SHP77 (cell line): ENCODE measurements at regions not wholly inside any gene's neighbourhood (a gene's known extent, or its start where the extent isn't known, plus 50 kb on each side); places are given as distances from the start of the nearest gene placed in this dataset.

ENCODE experiments used
- DNase-seq, 2 experiments: peaks; one replicate each; lab custom pipeline; 2025; lab: John Stamatoyannopoulos, UW

DNA sequence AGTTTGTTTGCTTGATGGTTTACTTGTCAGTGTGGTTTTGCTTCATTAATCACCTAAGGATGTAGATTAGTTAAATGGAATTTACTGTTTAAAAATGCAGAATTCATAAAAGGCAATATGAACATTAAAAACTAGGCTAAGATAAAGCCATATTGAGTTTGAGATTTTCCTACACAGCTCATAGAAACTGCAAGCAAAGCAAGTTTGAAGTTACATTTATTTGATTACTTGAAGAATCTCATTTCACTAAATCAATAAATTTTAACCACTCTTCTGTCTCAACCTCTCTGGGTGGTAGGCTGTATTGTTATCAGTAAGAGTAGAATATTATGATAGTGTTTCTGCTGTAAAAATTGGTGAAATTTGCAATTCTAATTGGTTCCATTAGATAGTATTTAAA lies 1180.7 kb upstream of the SLC10A2 start:
- no peak for DNase-seq

DNA sequence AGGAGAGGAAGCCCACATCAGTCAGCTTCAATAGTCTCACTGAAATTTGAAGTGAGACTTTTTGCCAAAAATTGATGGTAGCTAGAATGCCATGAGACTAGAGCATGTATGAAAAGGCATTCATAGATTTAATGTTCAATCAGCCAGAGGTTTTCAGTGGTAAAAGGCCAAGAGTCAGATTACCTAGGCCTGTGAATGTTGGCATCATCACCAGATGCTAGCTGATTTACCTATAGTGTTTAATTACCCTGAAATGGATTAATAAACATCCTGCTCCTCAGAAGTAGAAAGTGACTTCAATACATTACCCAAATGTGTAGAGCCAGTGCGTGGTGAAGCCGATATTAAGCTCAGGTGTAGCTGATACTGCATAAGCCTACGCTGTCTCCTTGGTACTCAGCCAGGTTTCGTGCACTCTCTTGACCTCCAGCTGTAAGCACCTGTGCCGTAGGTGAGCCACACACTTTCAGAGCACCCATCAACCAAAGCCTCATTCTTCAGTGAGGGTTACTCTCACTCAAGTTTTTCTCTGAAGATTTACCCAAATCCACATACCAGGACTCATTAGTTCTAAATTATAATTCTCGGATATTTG lies 1140.3 kb upstream of the SLC10A2 start:
- no peak for DNase-seq

DNA sequence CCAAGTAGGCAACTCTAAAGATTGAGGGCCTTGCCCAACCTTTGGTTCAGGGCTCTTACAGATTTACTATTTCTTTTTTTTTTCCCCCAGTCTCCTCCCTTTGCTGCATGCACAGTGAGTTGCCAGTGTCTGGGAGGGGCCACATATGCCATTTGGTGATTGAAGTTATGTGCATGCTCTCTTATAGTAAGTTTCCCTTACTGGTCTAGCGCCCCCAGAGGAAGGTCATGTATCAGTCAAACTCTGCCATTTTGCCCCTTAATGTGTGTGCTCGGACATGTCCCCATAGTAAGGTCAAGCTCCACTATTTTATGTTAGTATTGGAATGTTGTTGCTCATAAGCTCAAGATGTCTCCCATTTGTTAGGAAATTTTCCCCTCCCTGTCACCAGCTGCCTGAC lies 1138.0 kb upstream of the SLC10A2 start:
- DNase-seq: no peak

DNA sequence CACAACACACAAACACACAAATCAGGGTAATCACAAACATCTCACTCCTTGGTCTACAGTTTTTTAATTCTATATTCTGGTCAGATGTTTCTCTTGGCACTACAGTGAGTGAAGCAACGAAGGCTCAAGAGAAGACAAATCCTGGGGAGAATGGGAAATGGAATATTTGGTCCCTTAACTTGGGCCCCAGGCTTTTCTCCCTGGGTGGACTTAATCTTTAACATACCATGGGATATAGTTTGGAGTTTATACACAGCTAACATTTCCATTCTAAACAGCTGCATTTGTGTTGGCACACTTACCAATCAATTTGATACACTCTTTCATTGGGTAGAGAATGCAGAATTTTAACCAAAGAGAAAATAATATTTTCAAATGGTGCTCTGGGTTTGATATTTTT lies 1132.6 kb upstream of the SLC10A2 start:
- DNase-seq: no peak

DNA sequence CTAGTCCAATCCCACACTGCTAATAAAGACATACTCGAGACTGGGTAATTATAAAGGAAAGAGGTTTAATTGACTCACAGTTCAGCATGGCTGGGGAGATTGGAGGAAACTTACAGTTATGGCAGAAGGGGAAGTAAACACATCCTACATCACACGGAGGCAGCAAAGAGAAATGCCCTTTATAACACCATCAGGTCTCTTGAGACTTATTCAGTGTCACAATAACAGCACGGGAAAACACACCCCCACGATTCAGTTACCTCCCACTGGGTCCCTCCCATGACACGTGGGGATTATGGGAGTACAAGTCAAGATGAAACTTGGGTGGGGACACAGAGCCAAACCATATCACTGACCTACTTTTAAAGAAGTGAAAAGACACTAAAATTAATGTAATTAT lies 1130.4 kb upstream of the SLC10A2 start:
- no peak for DNase-seq

DNA sequence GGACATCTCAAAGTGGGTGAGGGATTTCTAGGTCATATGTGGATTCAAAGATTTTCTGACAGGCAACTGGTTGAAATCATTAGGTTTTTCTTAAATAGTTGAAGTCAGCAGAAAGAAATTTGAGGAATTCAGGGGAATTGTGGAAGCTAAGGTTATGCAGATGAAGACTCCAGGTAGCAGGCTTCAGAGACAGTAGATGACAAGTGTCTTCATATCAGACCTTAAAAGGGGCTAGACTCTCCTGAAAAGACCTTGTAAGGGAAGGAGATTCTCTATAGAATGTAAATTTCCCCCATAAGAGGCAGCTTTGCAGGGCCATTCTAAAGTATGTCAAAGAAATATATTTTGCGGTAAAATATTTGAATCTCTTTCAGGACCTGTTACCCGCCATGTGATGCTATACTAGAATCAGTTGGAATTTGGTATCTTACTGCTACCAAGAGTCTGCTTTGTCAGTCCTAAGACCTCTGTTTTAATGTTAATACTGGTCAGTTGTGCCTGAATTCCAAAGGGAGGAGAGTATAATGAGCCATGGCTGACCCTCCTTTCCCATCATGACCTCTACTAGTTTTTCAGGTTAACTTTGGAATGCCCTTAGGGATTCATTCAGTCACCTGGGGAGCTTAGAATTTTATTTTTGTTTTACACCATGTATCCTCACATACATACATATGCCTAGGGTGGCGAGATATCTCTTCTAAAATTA lies 1115.5 kb upstream of the SLC10A2 start:
- DNase-seq: no peak

DNA sequence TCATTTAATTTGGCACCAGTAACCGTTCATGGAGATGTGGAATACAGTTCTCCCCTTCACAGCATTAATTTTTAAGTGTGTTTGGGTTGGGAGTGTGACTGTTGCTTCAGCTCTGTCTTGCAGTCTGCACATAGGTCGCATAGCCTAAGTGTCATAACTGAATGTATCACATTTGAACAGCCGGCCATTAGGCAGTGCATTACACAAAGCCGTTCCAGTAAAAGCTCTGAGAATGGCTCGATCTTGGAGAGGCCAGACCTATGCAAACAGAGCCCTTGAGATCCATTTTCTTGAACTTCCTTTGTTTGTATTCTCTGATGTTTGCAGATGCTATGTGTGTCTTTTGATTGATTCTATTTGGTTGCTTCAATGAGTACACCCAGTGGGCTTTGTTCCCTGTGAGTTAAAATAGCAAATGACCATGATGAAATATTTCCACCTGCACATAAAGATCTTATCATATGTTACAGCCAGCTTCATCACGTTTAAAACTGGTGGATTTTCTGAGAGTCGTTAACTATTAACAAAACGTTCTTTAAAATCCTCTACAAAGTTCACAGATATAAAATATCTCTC lies 1104.9 kb upstream of the SLC10A2 start:
- peak; percentile 99 to 100 for DNase-seq

DNA sequence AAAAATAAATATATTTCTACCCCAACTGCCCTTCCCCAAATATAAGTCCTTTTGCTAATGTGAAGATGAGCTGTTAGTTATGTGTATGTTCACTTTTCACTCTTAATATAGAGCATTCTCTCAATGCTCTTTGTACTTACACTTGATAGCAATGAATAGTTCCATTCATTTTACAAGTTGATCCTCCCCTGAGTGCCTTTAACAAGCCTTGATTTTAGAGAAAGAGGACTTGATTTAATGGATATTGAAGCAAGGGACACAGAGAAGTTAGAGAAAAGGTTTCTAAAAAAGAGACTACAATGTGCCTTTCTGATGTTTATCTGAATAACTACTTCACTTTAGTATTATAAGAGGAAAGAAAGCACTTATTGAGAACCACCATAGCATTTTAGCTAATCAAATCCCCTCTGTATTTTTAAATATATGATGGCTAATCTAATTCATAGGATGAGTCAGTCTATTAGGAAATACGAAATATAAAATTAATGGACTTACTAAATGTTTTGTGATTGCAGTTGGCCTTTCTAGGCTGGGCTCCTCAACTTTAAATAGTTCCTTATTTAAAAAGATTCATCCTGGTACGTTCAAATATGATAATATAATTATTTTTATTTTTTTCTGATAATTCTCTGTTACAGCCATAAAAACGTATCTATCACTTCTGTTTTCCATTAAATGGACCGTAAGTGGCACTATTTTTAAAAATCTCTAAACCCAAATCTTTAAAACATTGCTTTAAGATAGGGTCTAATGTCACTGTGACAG lies 1097.8 kb upstream of the SLC10A2 start:
- DNase-seq: no peak

DNA sequence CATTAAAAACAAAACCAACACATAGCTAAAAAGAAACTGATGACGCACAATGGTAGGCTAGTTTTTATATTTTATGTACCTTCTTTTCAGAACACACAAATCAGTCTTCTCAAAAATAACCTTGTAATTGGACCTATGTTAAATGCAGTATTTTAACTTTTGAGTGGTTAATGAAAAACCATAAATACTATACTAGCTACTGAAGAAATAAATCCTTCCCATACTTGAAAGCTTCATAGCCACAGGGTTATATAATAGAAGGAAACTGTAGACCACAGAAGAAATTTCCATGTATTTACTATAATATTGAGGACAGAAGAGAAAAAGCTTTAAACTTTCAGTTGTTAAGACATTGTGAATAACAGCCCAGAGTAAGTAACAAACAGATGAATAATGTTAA lies 1094.3 kb upstream of the SLC10A2 start:
- DNase-seq: no peak

DNA sequence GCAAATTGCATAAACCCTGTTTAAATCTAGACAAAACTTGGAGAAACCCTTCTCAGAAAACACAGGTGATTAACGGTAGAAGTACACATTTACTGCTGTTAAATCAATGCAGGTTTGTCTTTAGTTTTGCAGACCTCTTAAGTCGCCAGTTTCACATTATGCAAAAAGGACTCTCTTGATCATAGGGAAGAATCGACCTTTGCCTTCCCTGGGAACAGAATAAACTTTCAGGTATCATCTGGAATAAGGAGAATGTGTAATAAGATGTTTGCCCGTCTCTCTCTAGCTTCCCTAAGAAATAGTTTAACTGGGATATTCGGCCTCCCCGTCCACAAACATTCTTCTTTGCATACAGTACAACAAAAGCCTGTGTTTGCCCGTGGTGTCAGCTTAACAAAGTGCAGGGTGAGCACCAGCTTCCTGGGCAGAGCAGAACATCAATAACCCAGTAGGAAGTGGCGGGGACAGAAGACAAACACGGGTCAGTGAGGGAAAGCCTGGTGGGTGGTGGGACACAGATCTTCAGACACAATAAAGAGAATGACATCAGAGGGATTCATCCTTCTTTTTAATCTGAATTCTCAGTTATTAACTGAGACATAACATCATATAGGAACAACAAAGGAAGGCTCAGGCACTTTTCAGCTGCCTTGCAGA lies 1077.7 kb upstream of the SLC10A2 start:
- peak; percentile 99 for DNase-seq

DNA sequence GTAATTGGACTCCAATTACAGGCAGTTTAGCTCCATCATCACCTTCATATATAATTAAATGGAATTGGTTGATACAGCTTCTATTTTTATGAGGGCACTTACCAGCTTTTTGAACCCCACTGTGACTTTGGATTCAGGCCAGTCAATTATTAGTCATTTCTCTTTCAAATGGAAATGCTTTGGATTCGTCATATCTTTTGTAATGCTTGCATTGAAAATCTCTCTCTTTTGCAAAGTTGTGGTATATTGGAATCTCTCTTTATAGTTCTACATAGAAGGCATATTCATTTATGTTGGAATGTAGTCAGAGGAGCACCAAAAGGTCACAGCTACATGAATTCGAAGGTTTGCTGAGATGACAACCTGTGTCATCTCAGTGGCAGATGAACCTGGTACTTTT lies 1074.3 kb upstream of the SLC10A2 start:
- no peak for DNase-seq

DNA sequence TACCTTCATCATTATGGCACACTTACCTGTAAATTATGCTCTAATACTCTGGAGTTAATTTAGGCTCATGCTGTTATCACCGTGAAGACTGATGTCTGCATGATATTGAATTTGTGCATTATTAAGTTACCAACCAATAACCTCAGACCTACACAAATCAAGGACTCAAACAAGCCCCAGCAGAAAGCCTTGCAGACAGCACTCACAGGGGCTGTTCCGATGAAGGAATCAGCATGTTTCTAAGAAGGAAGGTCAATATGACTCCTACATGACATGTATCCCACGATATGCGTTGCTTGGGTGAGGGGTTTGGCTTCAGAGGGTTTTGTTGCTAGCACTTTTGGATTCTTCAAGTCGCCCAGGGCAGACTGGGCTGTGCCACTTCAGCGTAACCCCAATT lies 1071.2 kb upstream of the SLC10A2 start:
- DNase-seq: no peak

DNA sequence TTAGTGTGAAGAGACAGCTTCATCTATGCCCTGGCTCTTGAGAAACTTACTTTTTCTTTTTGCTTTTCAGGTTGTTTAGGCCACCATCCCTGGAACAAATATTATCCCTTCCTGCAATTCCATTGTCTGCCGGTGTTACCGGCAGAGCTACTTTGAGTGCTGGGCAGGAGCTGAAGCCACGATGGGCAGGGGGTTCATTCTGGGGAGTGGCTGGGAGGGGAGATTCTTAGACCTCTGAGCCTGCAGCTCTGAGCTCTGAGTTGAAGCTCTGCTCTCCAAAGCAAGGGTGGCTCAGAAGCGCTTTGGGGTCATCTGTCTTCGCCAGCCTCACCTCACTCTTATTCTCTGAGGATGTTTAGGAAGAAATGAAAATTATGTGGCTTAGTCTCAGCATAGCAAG lies 1066.6 kb upstream of the SLC10A2 start:
- no peak for DNase-seq

DNA sequence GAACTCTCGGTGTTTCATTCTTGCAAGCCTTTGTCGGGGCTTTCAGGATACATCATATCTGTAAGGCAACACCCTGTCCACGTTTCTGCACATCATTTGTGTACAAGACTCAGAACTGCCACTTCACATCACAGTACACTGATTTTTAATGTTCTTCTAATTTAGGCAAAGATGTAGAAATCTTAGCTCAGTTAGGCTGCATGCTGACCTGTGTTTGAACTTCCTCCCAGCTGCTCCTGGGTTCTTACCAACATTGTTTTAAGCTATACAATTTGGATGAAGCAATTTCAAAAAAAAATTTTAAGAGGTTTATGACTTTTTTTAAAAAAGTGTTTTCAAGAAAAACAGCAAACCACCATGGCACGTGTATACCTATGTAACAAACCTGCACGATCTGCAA lies 1047.9 kb upstream of the SLC10A2 start:
- no peak for DNase-seq

DNA sequence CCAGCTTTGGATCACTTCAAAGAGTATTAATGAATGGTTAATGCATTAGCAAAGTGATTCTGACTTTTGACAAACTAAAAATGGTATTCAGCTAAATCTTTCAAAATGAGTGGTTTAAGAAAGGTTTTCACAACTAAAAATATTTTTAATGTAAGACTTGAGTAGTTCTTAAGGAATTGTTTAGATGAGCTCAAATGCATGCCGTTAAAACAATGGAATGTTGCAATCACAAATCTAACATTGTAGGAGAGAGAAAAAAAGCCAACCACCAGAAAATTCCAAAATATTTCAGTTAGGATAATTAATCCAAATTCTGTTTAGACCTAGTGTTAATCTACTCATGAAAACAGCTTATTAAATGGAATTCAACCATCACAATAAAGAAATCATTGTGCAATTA lies 1044.8 kb upstream of the SLC10A2 start:
- no peak for DNase-seq

DNA sequence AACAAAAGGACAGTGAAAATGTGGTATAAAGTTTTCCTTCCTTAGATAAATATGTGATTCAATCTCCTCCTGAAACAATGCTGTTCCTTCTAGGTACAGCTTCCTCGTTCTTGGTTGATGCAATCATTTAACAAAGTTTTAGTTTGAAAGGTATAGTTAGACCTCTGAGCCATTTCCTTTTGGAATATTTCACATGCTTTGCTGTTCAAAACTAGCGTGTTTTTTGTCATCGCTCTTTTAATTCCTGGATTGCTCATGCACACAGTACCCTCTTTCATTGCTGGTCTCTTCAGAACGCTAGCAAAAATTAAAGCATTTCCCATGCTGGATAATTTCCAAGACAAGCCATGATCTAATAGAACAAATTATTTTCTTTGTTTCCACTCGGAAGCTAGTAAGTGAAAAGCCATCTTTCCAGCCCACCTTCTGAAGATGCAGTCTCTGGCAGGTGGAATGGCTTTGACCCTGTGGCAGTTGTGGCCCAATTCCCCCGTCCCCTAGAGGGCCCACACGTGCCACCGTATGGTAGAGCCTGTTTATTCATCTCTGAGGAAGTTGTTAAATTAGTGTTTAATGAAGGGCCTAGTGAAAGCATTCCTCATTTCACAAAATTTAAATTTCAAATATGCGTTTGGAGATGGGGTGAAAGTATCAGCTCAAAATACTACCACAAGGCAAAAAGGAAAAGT lies 1040.6 kb upstream of the SLC10A2 start:
- DNase-seq: no peak

DNA sequence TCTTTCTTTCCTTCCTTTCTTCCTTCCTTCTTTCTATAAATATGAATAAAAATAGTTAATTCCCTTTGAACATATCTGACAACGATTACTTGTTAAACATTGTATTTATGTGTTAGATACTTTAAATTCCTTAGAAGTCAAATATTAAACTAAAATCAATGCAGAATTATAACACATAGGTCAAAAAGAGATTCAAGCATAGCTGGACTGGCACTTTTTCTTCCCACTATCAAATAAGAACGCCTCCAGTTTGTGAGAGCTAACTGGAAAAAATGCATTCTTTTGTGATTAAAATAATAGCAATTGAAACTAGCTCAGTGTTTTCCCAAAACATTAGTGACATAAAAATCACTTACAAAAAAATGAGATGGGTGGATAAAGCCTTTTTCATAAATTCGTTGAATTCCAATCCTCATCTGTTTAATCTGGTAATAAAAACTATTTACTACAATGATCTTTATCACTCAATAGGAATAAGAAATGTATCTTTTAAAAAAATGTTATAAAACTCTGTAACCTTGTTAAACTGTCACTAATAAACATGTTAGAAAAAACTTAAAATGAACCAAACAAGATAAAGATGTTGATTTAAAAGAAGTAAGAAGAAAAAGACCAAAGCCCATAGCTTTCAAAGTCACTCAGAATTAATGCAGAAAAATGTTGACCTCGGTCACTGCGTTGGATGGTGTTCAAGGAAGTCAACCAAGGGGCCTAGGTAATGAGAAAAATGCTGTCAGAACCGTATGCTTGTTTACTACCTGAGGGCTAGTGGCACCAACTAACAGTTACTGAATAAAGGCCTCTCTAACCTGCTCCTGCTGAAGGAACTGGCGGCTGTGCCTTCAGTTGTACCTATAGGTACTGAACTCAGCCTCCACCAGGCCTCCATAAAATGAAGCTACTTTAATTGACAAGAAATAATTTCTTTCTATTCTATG lies 1039.5 kb upstream of the SLC10A2 start:
- no peak for DNase-seq

DNA sequence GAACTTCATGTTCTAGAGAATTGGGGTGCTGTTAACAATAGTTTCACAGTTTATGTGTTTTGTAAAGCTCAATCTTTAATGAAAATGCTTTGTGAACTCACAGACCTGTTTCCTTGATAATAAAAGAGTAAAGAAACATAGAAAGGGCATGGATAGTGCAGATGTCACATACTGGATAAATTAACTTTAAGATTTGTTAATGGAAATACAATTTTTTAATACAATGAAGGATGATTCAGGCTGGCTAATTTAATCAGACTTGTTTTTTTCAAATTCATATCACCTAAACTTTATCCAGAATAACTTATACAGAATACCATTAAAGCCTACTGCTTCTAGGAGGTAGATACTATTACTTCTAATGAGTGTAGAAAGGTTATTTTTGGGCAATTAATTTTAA lies 1033.5 kb upstream of the SLC10A2 start:
- DNase-seq: no peak

DNA sequence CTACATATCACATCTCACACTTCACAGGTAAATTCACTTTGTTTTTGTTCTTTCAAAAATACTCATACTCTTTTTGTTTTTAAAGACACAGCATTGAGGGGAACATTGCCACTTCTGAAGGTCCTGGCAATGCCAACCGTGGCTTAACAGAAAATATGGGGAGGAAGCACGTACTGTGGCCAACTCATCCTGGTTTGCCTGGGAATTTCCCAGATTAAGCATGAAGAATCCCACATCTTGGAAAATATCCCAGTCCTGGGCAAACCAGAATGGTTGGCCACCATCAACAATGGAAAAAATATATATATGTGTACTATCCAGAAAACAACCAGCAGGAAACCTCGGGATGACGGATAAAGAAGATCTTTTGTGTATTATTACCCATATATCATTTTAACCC lies 1032.2 kb upstream of the SLC10A2 start:
- no peak for DNase-seq

DNA sequence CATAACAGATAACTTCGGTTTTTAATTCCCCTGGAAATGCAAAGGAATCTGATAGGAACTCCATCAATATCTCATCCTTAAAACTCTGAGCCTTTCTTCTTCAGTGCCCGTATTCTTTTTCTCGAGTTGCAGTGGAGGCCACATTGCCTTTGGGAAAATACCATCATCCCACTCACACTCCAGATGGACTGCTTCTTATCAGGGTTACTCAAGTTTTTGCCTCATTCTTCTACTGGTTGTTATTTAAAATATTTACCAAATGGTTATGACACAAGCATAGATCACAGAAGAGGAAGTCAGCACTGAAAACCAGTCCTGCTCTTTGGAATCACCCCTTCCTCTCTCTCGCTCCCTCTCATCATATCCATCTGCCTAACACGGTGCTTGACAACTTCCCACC lies 1020.5 kb upstream of the SLC10A2 start:
- DNase-seq: no peak

DNA sequence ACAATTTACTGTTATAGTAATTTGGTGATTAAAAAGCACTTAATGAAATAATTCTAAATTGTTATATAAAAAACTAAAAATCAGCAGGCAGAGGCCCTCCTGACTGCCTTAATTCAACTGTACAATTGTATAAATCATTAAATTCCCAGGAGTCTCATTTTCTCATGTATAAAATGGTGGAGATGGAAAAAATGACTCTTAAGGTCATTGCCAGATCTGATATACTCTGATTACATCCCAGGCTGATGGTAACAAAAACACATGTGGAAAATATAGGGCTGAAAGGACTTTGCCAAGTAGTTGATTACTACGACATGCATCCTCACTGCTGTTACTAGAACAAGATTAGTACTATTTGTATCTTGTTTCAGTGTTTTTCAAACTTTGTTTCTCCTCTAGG lies 1020.0 kb upstream of the SLC10A2 start:
- no peak for DNase-seq
